HepG2 (cell line): ENCODE measurements at regions not wholly inside any gene's neighbourhood (a gene's known extent, or its start where the extent isn't known, plus 50 kb on each side); places are given as distances from the start of the nearest gene placed in this dataset.

Source experiments
- CCAR2 ChIP-seq: fragments of 200-400 bp; formaldehyde crosslinking; optimal IDR thresholded peaks from 2 replicates; pipeline ENCODE3; 2018; ENCODE audit warnings: low read depth, mild to moderate bottlenecking, low read length, moderate library complexity
- CREM ChIP-seq, 2 experiments: sonication (generic) in 1 of 2; formaldehyde crosslinking in 1 of 2; IDR thresholded peaks; 2 replicates each; pipeline versions ENCODE4 v1.4.0 to v1.6.1; 2016 to 2020; ENCODE audit warnings: antibody characterized with exemption in 1 of 2, mild to moderate bottlenecking in 1 of 2, missing genetic modification reagents in 1 of 2
- DMAP1 ChIP-seq: IDR thresholded peaks from 2 replicates; pipeline ENCODE4 v1.6.1; 2016
- ESRRA ChIP-seq: sonication (generic); formaldehyde crosslinking; IDR thresholded peaks from 2 replicates; pipeline ENCODE4 v1.5.1; 2020; ENCODE audit warnings: mild to moderate bottlenecking, low read depth, missing genetic modification reagents
- ETV5 ChIP-seq: IDR thresholded peaks from 2 replicates; pipeline ENCODE4 v1.6.1; 2018; ENCODE audit warnings: missing biosample characterization, missing genetic modification reagents, inconsistent platforms, borderline replicate concordance
- FOXO1 ChIP-seq: sonication (generic); formaldehyde crosslinking; IDR thresholded peaks from 2 replicates; pipeline ENCODE4 v1.4.0; 2020; ENCODE audit warnings: missing genetic modification reagents
- HDAC2 ChIP-seq: sonication (generic); formaldehyde crosslinking; IDR thresholded peaks from 2 replicates; pipeline ENCODE4 v1.4.0; 2020; ENCODE audit warnings: missing genetic modification reagents
- JUNB ChIP-seq: sonication (generic); formaldehyde crosslinking; IDR thresholded peaks from 2 replicates; pipeline ENCODE4 v1.8.0; 2022; ENCODE audit warnings: missing genetic modification reagents, mild to moderate bottlenecking, borderline replicate concordance
- MAFK ChIP-seq, 2 experiments: IDR thresholded peaks in 1 of 2; conservative IDR thresholded peaks in 1 of 2; 2 replicates each; pipeline ENCODE4 v1.6.1; 2011; ENCODE audit warnings: improper control_type of control experiment in 2 of 2, low read length in 2 of 2
- NAIF1 ChIP-seq: sonication (generic); formaldehyde crosslinking; IDR thresholded peaks from 2 replicates; pipeline ENCODE4 v1.5.0; 2020; ENCODE audit warnings: mild to moderate bottlenecking, missing genetic modification reagents, borderline replicate concordance
- NFE2 ChIP-seq: sonication (generic); formaldehyde crosslinking; IDR thresholded peaks from 2 replicates; pipeline ENCODE4 v1.4.0; 2020; ENCODE audit warnings: missing genetic modification reagents
- NKX3-1 ChIP-seq: sonication (generic); formaldehyde crosslinking; IDR thresholded peaks from 2 replicates; pipeline ENCODE4 v1.5.0; 2020; ENCODE audit warnings: missing genetic modification reagents
- POLR2A ChIP-seq, 2 experiments: IDR thresholded peaks; 2 replicates each; pipeline ENCODE4 v1.6.1; 2011; ENCODE audit warnings: low read depth in 2 of 2, low read length in 2 of 2, mild to moderate bottlenecking in 1 of 2, moderate library complexity in 1 of 2; ENCODE audit not compliant: insufficient read depth in 1 of 2
- RBFOX2 ChIP-seq: fragments of 200-400 bp; formaldehyde crosslinking; IDR thresholded peaks from 2 replicates; pipeline ENCODE4 v1.6.1; 2017; ENCODE audit warnings: low read depth, mild to moderate bottlenecking, low read length
- SKI ChIP-seq: fragments of 450-650 bp; IDR thresholded peaks from one replicate; pipeline ENCODE4 v1.6.1; 2018; ENCODE audit warnings: mild to moderate bottlenecking; ENCODE audit not compliant: partially characterized antibody
- SNRNP70 ChIP-seq: fragments of 200-400 bp; formaldehyde crosslinking; IDR thresholded peaks from 2 replicates; pipeline ENCODE4 v1.6.1; 2017; ENCODE audit warnings: mild to moderate bottlenecking, low read depth, low read length, moderate library complexity
- STAT6 ChIP-seq: sonication (generic); formaldehyde crosslinking; IDR thresholded peaks from 2 replicates; pipeline ENCODE4 v1.4.0; 2020; ENCODE audit warnings: missing genetic modification reagents, mild to moderate bottlenecking, borderline replicate concordance
- SUZ12 ChIP-seq: fragments of 150-350 bp; IDR thresholded peaks from 2 replicates; pipeline ENCODE4 v1.6.1; 2014; ENCODE audit warnings: low read depth, low read length
- TBP ChIP-seq: sonication (generic); formaldehyde crosslinking; IDR thresholded peaks from 2 replicates; pipeline ENCODE4 v1.5.0; 2020; ENCODE audit warnings: missing genetic modification reagents
- YY1 ChIP-seq: IDR thresholded peaks from 2 replicates; pipeline ENCODE4 v1.6.1; 2011; ENCODE audit warnings: low read length, low read depth, moderate library complexity, mild to moderate bottlenecking; ENCODE audit not compliant: insufficient read depth, insufficient replicate concordance
- ZNF138 ChIP-seq: sonication (generic); formaldehyde crosslinking; IDR thresholded peaks from 2 replicates; pipeline ENCODE4 v1.5.0; 2020; ENCODE audit warnings: mild to moderate bottlenecking, low read depth, missing genetic modification reagents
- ZNF281 ChIP-seq: sonication (generic); formaldehyde crosslinking; IDR thresholded peaks from 2 replicates; pipeline ENCODE4 v1.4.0; 2020; ENCODE audit warnings: missing genetic modification reagents, borderline replicate concordance
- ZNF282 ChIP-seq: fragments of 450-650 bp; IDR thresholded peaks from 2 replicates; pipeline ENCODE4 v1.6.1; 2018; ENCODE audit not compliant: partially characterized antibody
- ZNF33B ChIP-seq: sonication (generic); formaldehyde crosslinking; IDR thresholded peaks from 2 replicates; pipeline ENCODE4 v1.5.1; 2020; ENCODE audit warnings: mild to moderate bottlenecking, missing genetic modification reagents
- ZNF350 ChIP-seq: sonication (generic); formaldehyde crosslinking; IDR thresholded peaks from 2 replicates; pipeline ENCODE4 v1.4.0; 2020; ENCODE audit warnings: mild to moderate bottlenecking, low read depth, missing genetic modification reagents, borderline replicate concordance
- ZNF879 ChIP-seq: sonication (generic); formaldehyde crosslinking; IDR thresholded peaks from 2 replicates; pipeline ENCODE4 v1.8.1; 2023; ENCODE audit warnings: missing genetic modification reagents
- ZSCAN9 ChIP-seq: IDR thresholded peaks from 2 replicates; pipeline ENCODE4 v1.6.1; 2016; ENCODE audit warnings: borderline replicate concordance

- TF ChIP-seq NAIF1 (no peak), ETV5 (CRISPR knock-in tag) (0 out of 2 replicates have a peak, but pooled peaks have one; percentile 54), CREM (IDR thresholded peaks at IDR 0.05) (peak; percentile 64; the same call in 1 of the 2 replicates), CREM (CRISPR knock-in tag; IDR thresholded peaks at IDR 0.05) (no peak), RBFOX2 (no peak), MAFK (conservative IDR thresholded peaks at IDR 0.05 in 1 of 2, IDR thresholded peaks at IDR 0.05 in 1 of 2; ENCODE audit: low read length in 2 of 2) (no peak), NFE2 (CRISPR knock-in tag) (no peak), ZNF879 (no peak), YY1 (peak; percentile 24), ZNF281 (peak; percentile 58; the same call in 1 of the 2 replicates), ESRRA (CRISPR knock-in tag) (no peak), HDAC2 (CRISPR knock-in tag) (peak; percentile 79), ZNF350 (CRISPR knock-in tag) (0 out of 2 replicates have a peak, but pooled peaks have one; percentile 46), ZNF138 (CRISPR knock-in tag) (no peak), DMAP1 (CRISPR knock-in tag) (peak; percentile 50; the same call in 1 of the 2 replicates), STAT6 (CRISPR knock-in tag) (no peak), SNRNP70 (no peak), ZSCAN9 (CRISPR knock-in tag) (peak; percentile 70; the same call in 1 of the 2 replicates), FOXO1 (CRISPR knock-in tag) (peak; percentile 69; the same call in 1 of the 2 replicates), POLR2A (IDR thresholded peaks at IDR 0.05; ENCODE audit: insufficient read depth in 1 of 2, low read depth in 2 of 2, low read length in 2 of 2) (peak in 1 of 2 experiments; percentile 64; a peak in 2 of 4 replicates), ZNF282 (no peak), NKX3-1 (CRISPR knock-in tag) (no peak), JUNB (CRISPR knock-in tag) (peak; percentile 87; the same call in 1 of the 2 replicates), SKI (peak; percentile 42), SUZ12 (no peak), ZNF33B (CRISPR knock-in tag) (no peak), CCAR2 (no peak), TBP (CRISPR knock-in tag) (no peak)
These were observed 62.6 kb downstream of the FAM50B start (continued) for GRCh38 chr6:3911614-3912336.
